Endothelial cell of umbilical vein (primary cell): ENCODE measurements at regions not wholly inside any gene's neighbourhood (a gene's known extent, or its start where the extent isn't known, plus 50 kb on each side); places are given as distances from the start of the nearest gene placed in this dataset.

Experiments used
- EZH2 ChIP-seq: IDR thresholded peaks from 2 replicates; pipeline ENCODE4 v1.6.1; 2012; ENCODE audit warnings: borderline replicate concordance, low read depth, mild to moderate bottlenecking, moderate library complexity, low read length, inconsistent platforms; ENCODE audit not compliant: severe bottlenecking
- JUN ChIP-seq: IDR thresholded peaks from 2 replicates; pipeline ENCODE4 v1.6.1; 2011; ENCODE audit warnings: borderline replicate concordance, low read depth; ENCODE audit not compliant: insufficient read length, insufficient read depth
- POLR2A ChIP-seq: IDR thresholded peaks from 2 replicates; pipeline ENCODE4 v1.6.1; 2012; ENCODE audit warnings: low read depth, mild to moderate bottlenecking, control low read depth, low read length
- POLR2AphosphoS5 ChIP-seq: IDR thresholded peaks from 2 replicates; pipeline ENCODE4 v1.6.1; 2012; ENCODE audit warnings: low read depth, mild to moderate bottlenecking, control low read depth, low read length, moderate library complexity; ENCODE audit not compliant: insufficient read depth
- TF ChIP-seq, protein P1 (sequence below), 2 donors: IDR thresholded peaks; 1 replicate in 1 of 2; 2 replicates in 1 of 2; pipeline ENCODE4 v1.5.1; 2011; ENCODE audit warnings: low read length in 2 of 2, mild to moderate bottlenecking in 2 of 2, moderate library complexity in 2 of 2, control low read depth in 1 of 2, inconsistent platforms in 1 of 2, low read depth in 1 of 2; ENCODE audit not compliant: insufficient read depth in 1 of 2; ENCODE audit errors: extremely low read depth in 1 of 2
- TF ChIP-seq, protein P2 (sequence below): IDR thresholded peaks from 2 replicates; pipeline ENCODE4 v1.6.1; 2011; ENCODE audit not compliant: insufficient read depth, insufficient read length

DNA sequence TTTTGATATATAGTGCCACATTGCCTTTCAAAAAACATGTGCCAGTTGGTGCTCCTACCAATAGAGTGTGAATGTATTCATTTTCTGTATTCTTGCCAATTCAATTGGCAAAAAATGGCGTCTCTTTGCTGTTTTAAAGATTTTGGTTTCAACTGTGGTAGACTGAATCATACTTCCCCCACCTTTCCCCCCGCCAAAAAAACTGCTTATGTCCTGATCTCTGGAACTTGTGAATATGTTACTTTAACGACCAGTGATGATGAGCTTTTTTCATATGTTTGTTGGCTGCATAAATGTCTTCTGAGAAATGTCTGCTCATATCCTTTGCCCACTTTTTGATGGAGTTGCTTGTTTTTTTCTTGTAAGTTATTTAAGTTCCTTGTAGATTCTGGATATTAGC lies 325.1 kb upstream of the KCNJ16 start:
- TF ChIP-seq, protein P1, sequence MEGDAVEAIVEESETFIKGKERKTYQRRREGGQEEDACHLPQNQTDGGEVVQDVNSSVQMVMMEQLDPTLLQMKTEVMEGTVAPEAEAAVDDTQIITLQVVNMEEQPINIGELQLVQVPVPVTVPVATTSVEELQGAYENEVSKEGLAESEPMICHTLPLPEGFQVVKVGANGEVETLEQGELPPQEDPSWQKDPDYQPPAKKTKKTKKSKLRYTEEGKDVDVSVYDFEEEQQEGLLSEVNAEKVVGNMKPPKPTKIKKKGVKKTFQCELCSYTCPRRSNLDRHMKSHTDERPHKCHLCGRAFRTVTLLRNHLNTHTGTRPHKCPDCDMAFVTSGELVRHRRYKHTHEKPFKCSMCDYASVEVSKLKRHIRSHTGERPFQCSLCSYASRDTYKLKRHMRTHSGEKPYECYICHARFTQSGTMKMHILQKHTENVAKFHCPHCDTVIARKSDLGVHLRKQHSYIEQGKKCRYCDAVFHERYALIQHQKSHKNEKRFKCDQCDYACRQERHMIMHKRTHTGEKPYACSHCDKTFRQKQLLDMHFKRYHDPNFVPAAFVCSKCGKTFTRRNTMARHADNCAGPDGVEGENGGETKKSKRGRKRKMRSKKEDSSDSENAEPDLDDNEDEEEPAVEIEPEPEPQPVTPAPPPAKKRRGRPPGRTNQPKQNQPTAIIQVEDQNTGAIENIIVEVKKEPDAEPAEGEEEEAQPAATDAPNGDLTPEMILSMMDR (IDR thresholded peaks at IDR 0.05; ENCODE audit: extremely low read depth in 1 of 2, insufficient read depth in 1 of 2, low read depth in 1 of 2, low read length in 2 of 2), result no peak
- TF ChIP-seq EZH2 (no peak), POLR2A (no peak), POLR2AphosphoS5 (no peak), JUN (no peak)
- TF ChIP-seq, protein P2, sequence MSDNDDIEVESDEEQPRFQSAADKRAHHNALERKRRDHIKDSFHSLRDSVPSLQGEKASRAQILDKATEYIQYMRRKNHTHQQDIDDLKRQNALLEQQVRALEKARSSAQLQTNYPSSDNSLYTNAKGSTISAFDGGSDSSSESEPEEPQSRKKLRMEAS, result no peak
